HFFc6 (cell line): ENCODE measurements at regions not wholly inside any gene's neighbourhood (a gene's known extent, or its start where the extent isn't known, plus 50 kb on each side); places are given as distances from the start of the nearest gene placed in this dataset.
A peak's percentile ranks its signal among the peaks of the same experiment; 100 is the strongest.
"Not testable (repeated sequence)": the region's sequence is repeated elsewhere in the genome, so short reads cannot be mapped to it uniquely, and the experiment has no call there.

ENCODE experiments used
- DNase-seq: peaks from one replicate; pipeline ENCODE4 v3.0.0-alpha.2; 2018
- H3K27ac Mint-ChIP-seq: 2 replicates; pipeline ENCODE4 v1.8.0; 2020; ENCODE audit warnings: mild to moderate bottlenecking, mixed read lengths
- H3K27me3 Mint-ChIP-seq: 2 replicates; pipeline ENCODE4 v1.8.0; 2021; ENCODE audit warnings: mild to moderate bottlenecking, moderate library complexity, mixed read lengths; ENCODE audit not compliant: insufficient read depth
- H3K36me3 Mint-ChIP-seq: 2 replicates; pipeline ENCODE4 v1.8.0; 2021; ENCODE audit warnings: low read depth, mixed read lengths
- H3K4me1 Mint-ChIP-seq: 2 replicates; pipeline ENCODE4 v1.8.0; 2020; ENCODE audit warnings: low read depth, mixed read lengths
- H3K4me3 Mint-ChIP-seq: 2 replicates; pipeline ENCODE4 v1.8.0; 2020; ENCODE audit warnings: mild to moderate bottlenecking, moderate library complexity, mixed read lengths
- H3K9me3 Mint-ChIP-seq: 2 replicates; pipeline ENCODE4 v1.8.0; 2020; ENCODE audit warnings: mild to moderate bottlenecking, mixed read lengths
- TF ChIP-seq, protein P1 (sequence below): fragments of 200-600 bp; sonication (generic); IDR thresholded peaks from 2 replicates; pipeline ENCODE4 v1.5.0; 2021; ENCODE audit warnings: antibody characterized with exemption, mild to moderate bottlenecking

DNA sequence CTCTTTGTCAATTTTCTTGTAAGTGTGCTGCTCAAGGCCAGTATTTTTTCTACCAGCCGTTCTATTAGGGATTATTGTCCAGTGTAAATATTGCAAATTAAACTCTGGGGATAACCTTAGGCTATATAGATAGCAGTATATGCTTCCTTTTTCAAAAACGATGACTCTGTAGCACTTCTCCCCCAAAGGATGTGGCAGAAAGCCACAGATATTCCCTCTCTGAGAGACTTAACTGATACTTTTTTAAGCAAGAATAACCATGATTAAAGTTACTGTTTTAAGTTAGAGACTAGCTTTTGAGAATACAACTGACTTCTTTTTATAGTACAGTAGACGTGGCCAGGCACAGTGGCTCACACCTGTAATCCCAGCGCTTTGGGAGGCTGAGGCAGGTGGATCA, 130.0 kb downstream of the FHIP1A start:
- H3K4me3 Mint-ChIP-seq = no peak overlapping the region
- no peak overlapping the region for H3K27ac Mint-ChIP-seq
- TF ChIP-seq, protein P1, sequence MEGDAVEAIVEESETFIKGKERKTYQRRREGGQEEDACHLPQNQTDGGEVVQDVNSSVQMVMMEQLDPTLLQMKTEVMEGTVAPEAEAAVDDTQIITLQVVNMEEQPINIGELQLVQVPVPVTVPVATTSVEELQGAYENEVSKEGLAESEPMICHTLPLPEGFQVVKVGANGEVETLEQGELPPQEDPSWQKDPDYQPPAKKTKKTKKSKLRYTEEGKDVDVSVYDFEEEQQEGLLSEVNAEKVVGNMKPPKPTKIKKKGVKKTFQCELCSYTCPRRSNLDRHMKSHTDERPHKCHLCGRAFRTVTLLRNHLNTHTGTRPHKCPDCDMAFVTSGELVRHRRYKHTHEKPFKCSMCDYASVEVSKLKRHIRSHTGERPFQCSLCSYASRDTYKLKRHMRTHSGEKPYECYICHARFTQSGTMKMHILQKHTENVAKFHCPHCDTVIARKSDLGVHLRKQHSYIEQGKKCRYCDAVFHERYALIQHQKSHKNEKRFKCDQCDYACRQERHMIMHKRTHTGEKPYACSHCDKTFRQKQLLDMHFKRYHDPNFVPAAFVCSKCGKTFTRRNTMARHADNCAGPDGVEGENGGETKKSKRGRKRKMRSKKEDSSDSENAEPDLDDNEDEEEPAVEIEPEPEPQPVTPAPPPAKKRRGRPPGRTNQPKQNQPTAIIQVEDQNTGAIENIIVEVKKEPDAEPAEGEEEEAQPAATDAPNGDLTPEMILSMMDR = no peak
- H3K27me3 Mint-ChIP-seq = no peaks in the 10 kb centered on the region; the same call in 1 of the 2 replicates
- no peak for DNase-seq
- no peaks in the 10 kb centered on the region for H3K9me3 Mint-ChIP-seq
- no peaks in the 10 kb centered on the region for H3K36me3 Mint-ChIP-seq
- peaks cover 48% of the 10 kb centered on the region for H3K4me1 Mint-ChIP-seq

- no peaks in the 10 kb centered on the region for H3K9me3 Mint-ChIP-seq
- H3K4me1 Mint-ChIP-seq = peaks cover 48% of the 10 kb centered on the region
- H3K4me3 Mint-ChIP-seq = peak overlapping the region; percentile 75
- TF ChIP-seq, protein P1 = no peak
- DNase-seq = peak; percentile 99
- peak overlapping the region; percentile 97 for H3K27ac Mint-ChIP-seq
- H3K27me3 Mint-ChIP-seq = no peaks in the 10 kb centered on the region; the same call in 1 of the 2 replicates
- H3K36me3 Mint-ChIP-seq = no peaks in the 10 kb centered on the region
Measured at GRCh38 chr4:151540728-151541388, 131.9 kb downstream of the FHIP1A start.

DNA sequence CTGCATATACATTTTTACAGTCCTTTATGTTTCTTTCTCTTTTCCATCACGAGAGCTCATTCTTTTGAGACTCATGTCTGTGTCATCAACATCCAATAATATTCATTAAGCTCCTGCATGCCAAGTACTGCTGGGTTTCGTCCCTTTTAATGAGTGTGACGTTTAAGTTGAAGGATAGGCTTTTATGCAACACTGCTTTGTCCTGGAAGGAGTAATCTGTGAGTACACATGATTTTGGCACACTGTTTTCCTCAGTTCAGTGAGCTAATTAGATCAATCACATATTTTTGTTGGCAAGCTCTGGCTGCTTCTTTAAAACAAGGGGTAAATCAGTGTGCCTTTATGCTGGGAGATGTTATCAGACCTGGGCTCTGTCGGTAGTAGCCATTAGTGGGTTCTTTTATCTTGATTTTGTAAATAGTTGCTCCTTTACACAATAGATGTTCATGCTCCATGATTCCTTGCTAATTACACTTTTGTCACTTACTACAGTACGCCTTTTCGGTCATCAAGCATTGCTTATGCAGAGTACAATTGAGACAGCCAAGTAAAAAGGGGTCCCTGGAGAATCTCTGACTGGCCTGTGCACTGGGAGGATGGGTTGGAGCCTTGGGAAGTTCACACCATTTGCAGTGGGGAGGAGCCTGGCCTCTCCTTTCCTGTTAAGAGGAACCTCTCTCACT, 132.6 kb downstream of the FHIP1A start:
- Mint-ChIP-seq H3K36me3 (no peaks in the 10 kb centered on the region), H3K27ac (peak overlapping the region; percentile 97), H3K4me1 (peaks cover 48% of the 10 kb centered on the region), H3K4me3 (peak overlapping the region; percentile 75), H3K27me3 (no peaks in the 10 kb centered on the region; the same call in 1 of the 2 replicates), H3K9me3 (no peaks in the 10 kb centered on the region)
- peak; percentile 96 for DNase-seq
- TF ChIP-seq, protein P1 = no peak

DNA sequence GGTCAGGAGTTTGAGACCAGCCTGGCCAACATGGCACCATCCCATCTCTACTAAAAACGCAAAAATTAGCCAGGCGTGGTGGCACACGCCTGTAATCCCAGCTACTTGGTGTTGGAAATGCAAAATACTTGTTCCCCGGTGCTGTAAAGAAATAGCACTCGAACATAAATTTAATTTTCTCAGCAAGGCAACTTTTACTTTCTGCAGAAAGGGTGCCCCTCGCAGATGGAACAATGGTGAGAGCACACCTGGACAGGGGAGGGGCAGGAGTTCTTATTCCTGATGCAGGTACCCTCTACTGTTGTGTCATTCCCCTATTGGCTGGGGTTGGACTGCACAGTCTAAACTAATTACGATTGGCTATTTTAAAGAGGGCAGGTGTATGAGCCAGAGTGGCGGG, 139.7 kb downstream of the FHIP1A start:
- Mint-ChIP-seq H3K9me3 (peaks cover 38% of the 10 kb centered on the region), H3K4me3 (no peak overlapping the region), H3K4me1 (no peaks in the 10 kb centered on the region), H3K36me3 (peaks cover 12% of the 10 kb centered on the region), H3K27me3 (peaks cover 2% of the 10 kb centered on the region), H3K27ac (no peak overlapping the region)
- no peak for DNase-seq
- TF ChIP-seq, protein P1 = no peak

- H3K27me3 Mint-ChIP-seq, H3K4me1 Mint-ChIP-seq, DNase-seq, H3K27ac Mint-ChIP-seq, H3K4me3 Mint-ChIP-seq: not testable (repeated sequence)
- peaks cover 12% of the 10 kb centered on the region for H3K36me3 Mint-ChIP-seq
- peaks cover 38% of the 10 kb centered on the region for H3K9me3 Mint-ChIP-seq
Measured at GRCh38 chr4:151549378-151549777, 140.4 kb downstream of the FHIP1A start.

DNA sequence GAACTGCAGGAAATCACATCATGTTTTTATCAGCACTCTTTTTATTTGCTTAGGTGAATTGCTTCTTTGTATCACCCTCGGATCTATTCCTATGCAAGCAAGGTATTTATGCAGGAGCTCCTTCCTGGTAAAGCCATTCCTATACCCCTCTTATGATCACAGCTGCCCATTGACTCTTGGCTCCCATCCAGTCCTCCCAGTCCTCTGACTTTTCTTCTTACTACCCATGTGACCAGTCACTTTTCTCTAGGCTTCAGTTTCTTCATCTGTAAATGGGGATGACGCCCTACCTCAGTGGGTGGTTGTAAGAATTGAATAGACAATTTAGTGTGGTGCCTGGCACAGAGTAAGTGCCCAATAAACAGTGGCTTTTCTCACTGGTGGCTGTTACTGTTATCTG, 144.9 kb downstream of the FHIP1A start:
- peaks cover 9% of the 10 kb centered on the region for H3K4me1 Mint-ChIP-seq
- peaks cover 5% of the 10 kb centered on the region for H3K36me3 Mint-ChIP-seq
- no peak overlapping the region for H3K27ac Mint-ChIP-seq
- no peak overlapping the region for H3K4me3 Mint-ChIP-seq
- peaks cover 5% of the 10 kb centered on the region for H3K27me3 Mint-ChIP-seq
- TF ChIP-seq, protein P1 = no peak
- H3K9me3 Mint-ChIP-seq = peaks cover 22% of the 10 kb centered on the region
- no peak for DNase-seq
